Ishikawa (cell line): ENCODE measurements at regions not wholly inside any gene's neighbourhood (a gene's known extent, or its start where the extent isn't known, plus 50 kb on each side); places are given as distances from the start of the nearest gene placed in this dataset.

ENCODE experiments used
- CEBPB ChIP-seq: IDR thresholded peaks from 2 replicates; pipeline ENCODE4 v1.6.1; 2012
- CREB1 ChIP-seq: IDR thresholded peaks from 2 replicates; pipeline ENCODE4 v1.6.1; 2012; ENCODE audit warnings: low read depth
- EGR1 ChIP-seq: IDR thresholded peaks from 2 replicates; pipeline ENCODE4 v1.6.1; 2012
- EP300 ChIP-seq: IDR thresholded peaks from 2 replicates; pipeline ENCODE4 v1.6.1; 2012; ENCODE audit warnings: borderline replicate concordance
- FOXM1 ChIP-seq: IDR thresholded peaks from 2 replicates; pipeline ENCODE4 v1.6.1; 2012; ENCODE audit warnings: low read depth, borderline replicate concordance
- MAX ChIP-seq: IDR thresholded peaks from 2 replicates; pipeline ENCODE4 v1.6.1; 2012
- NFIC ChIP-seq: IDR thresholded peaks from 2 replicates; pipeline ENCODE4 v1.6.1; 2012
- RAD21 ChIP-seq: IDR thresholded peaks from 2 replicates; pipeline ENCODE4 v1.6.1; 2012; ENCODE audit warnings: low read depth
- REST ChIP-seq: IDR thresholded peaks from 2 replicates; pipeline ENCODE4 v1.6.1; 2012; ENCODE audit warnings: low read depth, mild to moderate bottlenecking
- YY1 ChIP-seq: IDR thresholded peaks from 2 replicates; pipeline ENCODE4 v1.6.1; 2012; ENCODE audit warnings: low read depth
- ZBTB7A ChIP-seq: IDR thresholded peaks from 2 replicates; pipeline ENCODE4 v1.6.1; 2012; ENCODE audit warnings: low read depth

- TF ChIP-seq MAX (no peak), ZBTB7A (no peak), EP300 (no peak), RAD21 (no peak), YY1 (no peak), REST (no peak), CREB1 (no peak), EGR1 (no peak), NFIC (no peak), FOXM1 (no peak), CEBPB (no peak)
Observed at GRCh38 chr2:106988361-106988760, 102.4 kb upstream of the ST6GAL2 start.
